GM21528 (cell line): ENCODE measurements at regions not wholly inside any gene's neighbourhood (a gene's known extent, or its start where the extent isn't known, plus 50 kb on each side); places are given as distances from the start of the nearest gene placed in this dataset.

Experiments used
- ATAC-seq: cut with Tn5 transposase; IDR thresholded peaks from one replicate; pipeline ENCODE4 v1.9.1; 2021; ENCODE audit warnings: mild to moderate bottlenecking, moderate library complexity; ENCODE audit not compliant: unreplicated experiment, low FRiP score

- ATAC-seq: no peak
Measured at GRCh38 chr19:29320618-29321017, 107.7 kb upstream of the UQCRFS1 start.

GRCh38 chr19:29321116-29321515, 108.2 kb upstream of the UQCRFS1 start:
- no peak for ATAC-seq

- no peak for ATAC-seq
Measured at GRCh38 chr19:29323021-29323430, 110.1 kb upstream of the UQCRFS1 start.

GRCh38 chr19:29323440-29324290, 110.7 kb upstream of the UQCRFS1 start:
- no peak for ATAC-seq

- no peak for ATAC-seq
Measured at GRCh38 chr19:29324291-29324680, 111.3 kb upstream of the UQCRFS1 start.

- no peak for ATAC-seq
Measured at GRCh38 chr19:29324717-29325116, 111.8 kb upstream of the UQCRFS1 start.

- ATAC-seq: no peak
Measured at GRCh38 chr19:29325241-29325975, 112.5 kb upstream of the UQCRFS1 start.

- no peak for ATAC-seq
Measured at GRCh38 chr19:29326351-29326750, 113.4 kb upstream of the UQCRFS1 start.

GRCh38 chr19:29326849-29327840, 114.2 kb upstream of the UQCRFS1 start:
- no peak for ATAC-seq

GRCh38 chr19:29328586-29328985, 115.6 kb upstream of the UQCRFS1 start:
- no peak for ATAC-seq

- no peak for ATAC-seq
Measured at GRCh38 chr19:29329460-29330134, 116.6 kb upstream of the UQCRFS1 start.

GRCh38 chr19:29336425-29336824, 123.5 kb upstream of the UQCRFS1 start:
- ATAC-seq: no peak

- ATAC-seq: no peak
Measured at GRCh38 chr19:29337029-29337428, 124.1 kb upstream of the UQCRFS1 start.

- no peak for ATAC-seq
Measured at GRCh38 chr19:29338480-29338879, 125.5 kb upstream of the UQCRFS1 start.

GRCh38 chr19:29342721-29343120, 129.8 kb upstream of the UQCRFS1 start:
- ATAC-seq: no peak

- no peak for ATAC-seq
Measured at GRCh38 chr19:29364224-29364726, 151.3 kb upstream of the UQCRFS1 start.

GRCh38 chr19:29364999-29365398, 152.0 kb upstream of the UQCRFS1 start:
- no peak for ATAC-seq

- no peak for ATAC-seq
Measured at GRCh38 chr19:29365836-29366417, 153.0 kb upstream of the UQCRFS1 start.

GRCh38 chr19:29366757-29367156, 153.8 kb upstream of the UQCRFS1 start:
- ATAC-seq: no peak
